GM12878 (cell line): ENCODE measurements at regions not wholly inside any gene's neighbourhood (a gene's known extent, or its start where the extent isn't known, plus 50 kb on each side); places are given as distances from the start of the nearest gene placed in this dataset.

ENCODE experiments used
- ATAC-seq: fragments of 200-7000 bp; cut with Tn5 transposase; 3 replicates; pipeline ENCODE4 v1.9.1; 2020; ENCODE audit warnings: mild to moderate bottlenecking, moderate library complexity
- BruUV-seq: library from RNA; stranded (reverse); fragments of 400-500 nt; replicated peaks from 2 replicates; lab custom pipeline; 2021; lab: Mats Ljungman, UMichigan
- CTCF ChIA-PET: fragments of 300-600 bp; sonication (Branson Sonifier 250); formaldehyde crosslinking; extraction: SDS; loops from one replicate; lab custom pipeline; 2021; ENCODE audit warnings: inconsistent platforms; lab: Yijun Ruan, JAX
- POLR2A ChIA-PET: fragments of 350-600 bp; formaldehyde crosslinking; extraction: SDS; loops from one replicate; lab custom pipeline; 2021; ENCODE audit warnings: inconsistent platforms; lab: Charles Lee
- RAD21 ChIA-PET: fragments of 300-600 bp; sonication (Branson Sonifier 250); formaldehyde crosslinking; loops from one replicate; lab custom pipeline; 2023; ENCODE audit warnings: antibody characterized with exemption; ENCODE audit not compliant: unreplicated experiment; lab: Charles Lee
- SMC1A ChIA-PET: fragments of 300-600 bp; sonication (Branson Sonifier 250); formaldehyde crosslinking; loops from one replicate; lab custom pipeline; 2023; ENCODE audit not compliant: unreplicated experiment, uncharacterized antibody; lab: Charles Lee
- DNase-seq: peaks from one replicate; pipeline ENCODE4 v3.0.0-alpha.2; 2011; ENCODE audit warnings: low read depth, low spot score
- FAIRE-seq: peaks from 3 replicates; lab custom pipeline; 2011; peaks lifted over from hg19 to GRCh38; lab: Jason Lieb, UNC
- H2AFZ ChIP-seq: 2 replicates; pipeline ENCODE4 v1.6.0; 2011; ENCODE audit warnings: low read depth, low read length, control low read depth; ENCODE audit not compliant: control insufficient read depth
- H3K27ac ChIP-seq: 2 replicates; pipeline ENCODE4 v1.5.1; 2011; ENCODE audit warnings: control low read depth; ENCODE audit not compliant: control insufficient read depth, insufficient read depth
- H3K27me3 ChIP-seq, 2 experiments: replicated peaks in 1 of 2; 2 replicates each; pipeline versions ENCODE4 v1.6.0 to v1.6.1; 2011; ENCODE audit warnings: low read length in 1 of 2; ENCODE audit not compliant: control insufficient read depth in 2 of 2, insufficient read depth in 2 of 2
- H3K36me3 ChIP-seq, 2 experiments: 2 replicates each; pipeline ENCODE4 v1.5.1; 2011; ENCODE audit warnings: low read length in 1 of 2; ENCODE audit not compliant: control insufficient read depth in 2 of 2, insufficient read depth in 2 of 2
- H3K4me1 ChIP-seq: 2 replicates; pipeline ENCODE4 v1.6.1; 2011; ENCODE audit warnings: mild to moderate bottlenecking, low read length, moderate library complexity, mixed read lengths; ENCODE audit not compliant: control insufficient read depth, insufficient read depth
- H3K4me2 ChIP-seq: 2 replicates; pipeline ENCODE4 v1.6.0; 2011; ENCODE audit warnings: control low read depth; ENCODE audit not compliant: control insufficient read depth, insufficient read depth
- H3K4me3 ChIP-seq: fragments of 200-600 bp; sonication (generic); 2 replicates; pipeline ENCODE4 v1.5.1; 2016
- H3K79me2 ChIP-seq: 2 replicates; pipeline ENCODE4 v1.6.0; 2011; ENCODE audit warnings: low read length; ENCODE audit not compliant: control insufficient read depth, insufficient read depth
- H3K9ac ChIP-seq: 2 replicates; pipeline ENCODE4 v1.8.0; 2011; ENCODE audit warnings: low read length, control low read depth, mixed read lengths; ENCODE audit not compliant: control insufficient read depth, insufficient read depth
- H3K9me3 ChIP-seq: replicated peaks from 3 replicates; pipeline ENCODE4 v1.5.1; 2011; ENCODE audit warnings: mild to moderate bottlenecking, low read length; ENCODE audit not compliant: control insufficient read depth, insufficient read depth
- H4K20me1 ChIP-seq: 2 replicates; pipeline ENCODE4 v1.6.0; 2011; ENCODE audit not compliant: control insufficient read depth, insufficient read depth
- BCL11A ChIP-seq: IDR thresholded peaks from 2 replicates; pipeline ENCODE4 v1.6.1; 2011; ENCODE audit warnings: low read depth, low read length
- NR2C2 ChIP-seq: IDR thresholded peaks from 2 replicates; pipeline ENCODE4 v1.6.1; 2011; ENCODE audit warnings: borderline replicate concordance, low read depth; ENCODE audit not compliant: control insufficient read depth, insufficient read length
- RB1 ChIP-seq: fragments of 450-650 bp; formaldehyde crosslinking; IDR thresholded peaks from 2 replicates; pipeline ENCODE4 v1.6.1; 2017; ENCODE audit warnings: mild to moderate bottlenecking, borderline replicate concordance
- SP1 ChIP-seq: IDR thresholded peaks from one replicate; pipeline ENCODE4 v1.6.1; 2011; ENCODE audit warnings: low read depth, low read length
- STAT1 ChIP-seq: fragments of 450-650 bp; conservative IDR thresholded peaks from 2 replicates; pipeline ENCODE4 v1.6.1; 2014; ENCODE audit warnings: antibody characterized with exemption, mild to moderate bottlenecking
- STAT3 ChIP-seq: IDR thresholded peaks from 2 replicates; pipeline ENCODE4 v1.6.1; 2011; ENCODE audit warnings: low read depth, low read length, improper control_type of control experiment
- ZNF24 ChIP-seq: fragments of 450-650 bp; IDR thresholded peaks from 2 replicates; pipeline ENCODE4 v1.6.1; 2017; ENCODE audit warnings: antibody characterized with exemption, mild to moderate bottlenecking
- ZSCAN29 ChIP-seq: fragments of 450-650 bp; IDR thresholded peaks from 2 replicates; pipeline ENCODE4 v1.6.1; 2017; ENCODE audit warnings: mild to moderate bottlenecking, moderate library complexity
- WGBS: methylation state at CpG from one replicate; pipeline ENCODE4 v1.1.6; 2016; ENCODE audit warnings: low lambda C conversion rate; ENCODE audit not compliant: insufficient replicate concordance, insufficient coverage; ENCODE audit errors: missing lambda C conversion rate; 5-methylcytosine and 5-hydroxymethylcytosine counted together
- in situ Hi-C: fragments of 300-500 bp; cut with MboI; formaldehyde crosslinking; loops from 9 replicates; pipeline ENCODE4 v1.14.3; 2018; ENCODE audit warnings: mixed read lengths
- intact Hi-C: fragments of 100-400 bp; cut with micrococcal nuclease; formaldehyde crosslinking; loops from one replicate; pipeline ENCODE4 v1.14.2; 2022; ENCODE audit not compliant: unreplicated experiment
- TF ChIP-seq, protein P1 (sequence below): fragments of 450-650 bp; IDR thresholded peaks from 2 replicates; pipeline ENCODE4 v1.6.1; 2017; ENCODE audit warnings: mild to moderate bottlenecking, moderate library complexity

- Histone ChIP-seq H3K27ac (no peak overlapping the region), H4K20me1 (no peaks in the 10 kb centered on the region), H3K4me2 (no peak overlapping the region), H2AFZ (no peak overlapping the region), H3K9ac (no peak overlapping the region), H3K4me3 (no peak overlapping the region), H3K36me3 (no peaks in the 10 kb centered on the region), H3K9me3 (no peaks in the 10 kb centered on the region), H3K79me2 (no peaks in the 10 kb centered on the region), H3K27me3 (no peaks in the 10 kb centered on the region), H3K4me1 (no peaks in the 10 kb centered on the region)
- ChIA-PET CTCF (interaction anchor here (0.5 to 1.2 kb wide), 3 partner anchors 142 to 484 kb away, joined by 3 to 4 read pairs (median 3); no protein-coding TSS in a partner anchor), RAD21 (no interaction called here), POLR2A (no interaction called here), SMC1A (interaction anchor here (0.6 to 1.5 kb wide), 3 partner anchors 10 to 41 kb away, joined by 3 to 5 read pairs (median 3); no protein-coding TSS in a partner anchor)
- TF ChIP-seq STAT1 (no peak), SP1 (no peak), BCL11A (no peak), NR2C2 (no peak), ZSCAN29 (no peak), RB1 (no peak), STAT3 (no peak), ZNF24 (no peak)
- TF ChIP-seq, protein P1, sequence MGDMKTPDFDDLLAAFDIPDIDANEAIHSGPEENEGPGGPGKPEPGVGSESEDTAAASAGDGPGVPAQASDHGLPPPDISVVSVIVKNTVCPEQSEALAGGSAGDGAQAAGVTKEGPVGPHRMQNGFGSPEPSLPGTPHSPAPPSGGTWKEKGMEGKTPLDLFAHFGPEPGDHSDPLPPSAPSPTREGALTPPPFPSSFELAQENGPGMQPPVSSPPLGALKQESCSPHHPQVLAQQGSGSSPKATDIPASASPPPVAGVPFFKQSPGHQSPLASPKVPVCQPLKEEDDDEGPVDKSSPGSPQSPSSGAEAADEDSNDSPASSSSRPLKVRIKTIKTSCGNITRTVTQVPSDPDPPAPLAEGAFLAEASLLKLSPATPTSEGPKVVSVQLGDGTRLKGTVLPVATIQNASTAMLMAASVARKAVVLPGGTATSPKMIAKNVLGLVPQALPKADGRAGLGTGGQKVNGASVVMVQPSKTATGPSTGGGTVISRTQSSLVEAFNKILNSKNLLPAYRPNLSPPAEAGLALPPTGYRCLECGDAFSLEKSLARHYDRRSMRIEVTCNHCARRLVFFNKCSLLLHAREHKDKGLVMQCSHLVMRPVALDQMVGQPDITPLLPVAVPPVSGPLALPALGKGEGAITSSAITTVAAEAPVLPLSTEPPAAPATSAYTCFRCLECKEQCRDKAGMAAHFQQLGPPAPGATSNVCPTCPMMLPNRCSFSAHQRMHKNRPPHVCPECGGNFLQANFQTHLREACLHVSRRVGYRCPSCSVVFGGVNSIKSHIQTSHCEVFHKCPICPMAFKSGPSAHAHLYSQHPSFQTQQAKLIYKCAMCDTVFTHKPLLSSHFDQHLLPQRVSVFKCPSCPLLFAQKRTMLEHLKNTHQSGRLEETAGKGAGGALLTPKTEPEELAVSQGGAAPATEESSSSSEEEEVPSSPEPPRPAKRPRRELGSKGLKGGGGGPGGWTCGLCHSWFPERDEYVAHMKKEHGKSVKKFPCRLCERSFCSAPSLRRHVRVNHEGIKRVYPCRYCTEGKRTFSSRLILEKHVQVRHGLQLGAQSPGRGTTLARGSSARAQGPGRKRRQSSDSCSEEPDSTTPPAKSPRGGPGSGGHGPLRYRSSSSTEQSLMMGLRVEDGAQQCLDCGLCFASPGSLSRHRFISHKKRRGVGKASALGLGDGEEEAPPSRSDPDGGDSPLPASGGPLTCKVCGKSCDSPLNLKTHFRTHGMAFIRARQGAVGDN: no peak
- 51% methylated on average over 10 of the region's 10 CpGs for WGBS
- intact Hi-C loops: no loop called here
- no TSS peak for BruUV-seq
- FAIRE-seq (no peak), DNase-seq (no peak), ATAC-seq (no peak)
- in situ Hi-C loops: no loop called here
Observed at GRCh38 chr1:59214248-59215208, 82.4 kb upstream of the FGGY start.
